ENCODE measurements at regions not wholly inside any gene's neighbourhood (a gene's known extent, or its start where the extent isn't known, plus 50 kb on each side); places are given as distances from the start of the nearest gene placed in this dataset.

GRCh38 chr1:87560137-87560536 lies 231.5 kb downstream of the LMO4 start:
- DNase-seq (ENCODE audit: low spot score) (no peak), FAIRE-seq (no peak)

DNA sequence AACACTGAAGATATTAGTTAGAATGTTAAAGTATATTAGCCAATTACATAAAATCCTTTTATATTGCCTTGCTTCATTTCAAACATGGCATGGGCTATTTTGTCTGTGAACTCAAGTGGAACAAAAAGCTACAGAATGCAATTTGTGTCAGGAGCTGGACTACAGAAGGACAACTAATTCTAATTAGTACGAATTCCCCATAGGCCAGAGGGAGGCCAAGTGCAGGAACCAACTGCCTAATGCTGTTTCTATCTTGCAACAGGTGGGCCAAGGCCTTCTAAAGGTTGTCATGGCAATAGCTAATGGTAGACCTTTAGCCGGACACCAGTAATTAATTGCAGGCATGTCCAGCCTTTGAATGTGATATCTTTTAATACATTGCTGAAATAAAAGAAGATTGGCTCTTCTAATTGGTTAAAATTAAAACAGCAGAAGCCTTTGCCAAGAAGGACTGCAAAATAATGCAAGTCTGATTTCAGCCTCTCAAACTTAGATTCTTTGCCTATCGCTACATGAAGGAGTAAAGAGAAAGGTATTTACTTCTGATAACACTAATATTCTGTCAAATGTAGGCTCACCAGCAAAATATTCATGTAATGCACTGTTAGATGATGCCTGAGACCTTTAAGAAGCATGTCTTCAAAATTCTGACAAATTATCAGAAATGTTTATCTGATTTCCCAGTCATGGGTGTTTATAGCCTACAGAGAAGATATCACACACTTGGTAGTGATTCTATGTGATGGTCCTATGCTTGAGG lies 232.1 kb downstream of the LMO4 start:
- FAIRE-seq: no peak

DNA sequence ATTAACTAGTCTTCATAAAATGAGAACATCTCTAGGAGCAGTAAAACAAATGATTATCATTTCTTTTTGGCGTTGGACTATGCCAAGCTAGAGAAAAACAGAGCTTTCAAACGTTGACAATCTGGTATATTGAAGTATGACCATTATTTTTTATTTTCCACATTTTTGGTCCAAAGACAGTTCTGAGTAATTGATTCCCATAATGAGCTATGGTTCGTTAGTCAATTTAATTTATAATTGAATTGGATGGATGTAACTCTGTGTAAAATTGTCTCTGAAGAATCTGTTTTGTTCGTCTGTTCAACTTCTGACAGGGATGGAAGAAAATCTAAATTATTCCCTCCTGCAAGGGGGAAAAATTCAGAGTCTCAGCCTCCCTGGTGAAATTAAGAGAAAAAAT lies 234.5 kb downstream of the LMO4 start:
- DNase-seq (ENCODE audit: low spot score): no peak
- FAIRE-seq: no peak

More for the DNA sequence above, 232.1 kb downstream of the LMO4 start:
- no peak for DNase-seq (ENCODE audit: low spot score)

- DNase-seq (ENCODE audit: low spot score) (no peak), FAIRE-seq (no peak)
These were observed 237.2 kb downstream of the LMO4 start for GRCh38 chr1:87565861-87566260.

DNA sequence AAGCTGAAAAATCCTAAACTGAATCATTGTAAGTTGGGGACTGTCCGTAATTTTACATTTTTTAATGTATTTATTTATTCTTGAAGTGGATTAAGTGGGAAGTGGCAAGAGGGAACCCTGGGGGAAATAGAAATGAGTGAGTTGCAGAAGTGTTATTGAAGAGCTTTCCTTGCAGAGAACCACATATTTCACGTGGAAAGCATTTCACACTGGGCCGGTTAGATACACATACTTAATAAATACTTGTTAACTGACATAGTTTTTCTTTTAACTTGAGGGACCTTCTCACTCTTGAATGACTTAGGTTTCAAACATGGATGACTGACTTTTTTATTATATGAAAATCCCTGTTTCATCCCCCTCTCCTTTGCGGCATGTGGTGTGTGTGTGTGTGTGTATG lies 239.3 kb downstream of the LMO4 start:
- DNase-seq (ENCODE audit: low spot score) (no peak), FAIRE-seq (no peak)

- FAIRE-seq: no peak
- no peak for DNase-seq (ENCODE audit: low spot score)
These were observed 240.2 kb downstream of the LMO4 start for GRCh38 chr1:87568911-87569310.

DNA sequence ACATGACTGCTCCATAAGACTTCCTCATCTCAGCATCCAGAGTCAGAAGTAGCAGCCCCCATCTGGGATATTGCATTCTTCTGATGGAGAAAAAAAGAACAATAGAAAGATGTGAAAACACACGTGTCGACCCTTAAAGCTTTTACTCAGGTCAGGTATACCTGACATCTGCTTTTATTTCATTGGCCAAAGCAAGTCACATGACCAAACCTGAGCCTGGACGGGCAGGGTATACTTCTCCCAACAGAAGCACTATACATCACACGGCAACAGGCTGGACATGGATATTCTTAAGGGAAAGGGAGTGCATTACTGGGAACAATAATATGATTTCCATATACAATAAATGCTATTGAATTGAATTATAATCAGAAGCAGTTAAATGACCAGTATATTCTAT lies 243.3 kb downstream of the LMO4 start:
- no peak for FAIRE-seq

DNA sequence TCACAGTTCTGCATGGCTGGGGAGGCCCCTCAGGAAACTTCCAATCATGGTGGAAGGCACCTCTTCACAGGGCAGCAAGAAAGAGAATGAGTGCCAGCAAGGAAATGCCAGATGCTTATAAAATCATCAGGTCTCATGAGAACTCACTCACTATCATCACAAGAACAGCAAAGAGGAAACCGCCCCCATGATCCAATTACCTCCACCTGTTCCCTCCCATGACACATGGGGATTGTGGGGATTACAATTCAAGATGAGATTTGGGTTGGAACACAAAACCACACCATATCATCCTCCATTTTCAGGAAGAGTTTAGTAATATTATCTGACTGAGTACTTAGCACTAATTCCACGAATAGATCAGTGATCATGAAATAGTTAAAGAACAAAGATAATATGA lies 244.2 kb downstream of the LMO4 start:
- FAIRE-seq (no peak), DNase-seq (ENCODE audit: low spot score) (no peak)

More for the DNA sequence above, 243.3 kb downstream of the LMO4 start:
- no peak for DNase-seq (ENCODE audit: low spot score)

- FAIRE-seq (no peak), DNase-seq (ENCODE audit: low spot score) (no peak)
These were observed 246.8 kb downstream of the LMO4 start for GRCh38 chr1:87575528-87575927.

- no peak for DNase-seq (ENCODE audit: low spot score)
- no peak for FAIRE-seq
These were observed 249.8 kb downstream of the LMO4 start for GRCh38 chr1:87578464-87578863.

GRCh38 chr1:87583459-87583858 lies 254.8 kb downstream of the LMO4 start:
- FAIRE-seq (no peak), DNase-seq (ENCODE audit: low spot score) (no peak)

DNA sequence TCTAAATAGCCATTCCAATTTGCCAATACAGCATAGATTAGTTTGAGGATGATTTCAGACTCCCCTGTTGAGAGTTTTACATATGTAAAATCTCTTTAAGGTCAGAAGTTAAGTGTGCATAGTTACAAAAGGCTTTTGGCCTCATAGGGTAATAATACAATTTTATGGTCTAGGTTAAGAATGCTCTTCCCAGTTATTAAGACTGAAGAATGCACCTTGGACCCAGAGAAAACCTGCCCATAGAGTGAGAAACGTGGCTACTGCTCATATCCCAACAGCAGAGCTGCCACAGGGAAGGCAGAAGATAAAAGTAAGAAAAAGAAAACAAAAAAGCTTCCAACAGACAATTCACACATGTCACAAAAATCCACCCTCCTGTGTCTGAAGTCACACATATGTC lies 255.9 kb downstream of the LMO4 start:
- no peak for DNase-seq (ENCODE audit: low spot score)
- FAIRE-seq: no peak

GRCh38 chr1:87586501-87586900 lies 257.8 kb downstream of the LMO4 start:
- DNase-seq (ENCODE audit: low spot score): no peak
- FAIRE-seq: no peak

DNA sequence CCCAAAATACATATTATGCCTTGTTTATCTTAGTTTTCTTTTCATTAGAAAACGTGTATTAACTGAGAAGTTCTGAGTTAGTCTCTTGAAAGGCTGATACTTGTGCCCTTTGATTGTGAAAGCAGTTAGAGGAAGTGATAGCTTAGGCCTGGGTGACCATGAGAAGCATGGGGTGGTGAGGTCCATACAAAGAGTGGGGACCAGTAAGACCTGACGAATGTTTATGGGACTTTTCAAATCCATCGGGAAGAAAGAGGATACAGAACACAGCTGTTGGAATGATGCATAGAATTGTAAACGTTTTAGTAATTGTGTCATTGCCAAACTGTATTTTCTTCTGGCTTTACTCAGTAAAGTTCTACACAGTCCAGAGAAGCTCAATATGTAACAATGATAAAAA lies 259.8 kb downstream of the LMO4 start:
- no peak for FAIRE-seq
- no peak for DNase-seq (ENCODE audit: low spot score)

DNA sequence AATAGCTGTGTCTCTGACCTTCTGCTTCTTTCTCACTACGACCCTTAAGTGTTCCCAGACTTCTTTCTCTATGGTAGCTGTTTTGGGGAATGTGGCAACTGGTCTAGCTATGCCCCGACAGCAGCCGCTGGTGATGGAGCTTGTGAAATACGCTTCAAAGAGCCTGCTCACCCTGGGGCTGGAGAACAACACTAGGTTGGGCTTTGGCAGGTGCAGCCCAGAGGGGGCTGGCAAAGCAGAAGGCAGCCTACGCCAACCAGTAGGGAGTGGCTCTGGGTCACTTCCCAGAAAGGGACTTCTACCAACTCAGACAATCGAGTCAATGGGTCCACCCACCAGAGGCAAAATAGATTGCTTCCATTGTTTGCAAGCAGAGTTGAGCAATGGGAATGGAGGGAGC lies 262.8 kb downstream of the LMO4 start:
- no peak for FAIRE-seq

GRCh38 chr1:87592156-87592555 lies 263.5 kb downstream of the LMO4 start:
- FAIRE-seq (no peak), DNase-seq (ENCODE audit: low spot score) (no peak)

More for the DNA sequence above, 262.8 kb downstream of the LMO4 start:
- DNase-seq (ENCODE audit: low spot score): no peak

GRCh38 chr1:87594736-87595383 lies 266.2 kb downstream of the LMO4 start:
- FAIRE-seq: no peak
- no peak for DNase-seq (ENCODE audit: low spot score)

GRCh38 chr1:87595384-87595781 lies 266.7 kb downstream of the LMO4 start:
- FAIRE-seq: no peak
- no peak for DNase-seq (ENCODE audit: low spot score)

DNA sequence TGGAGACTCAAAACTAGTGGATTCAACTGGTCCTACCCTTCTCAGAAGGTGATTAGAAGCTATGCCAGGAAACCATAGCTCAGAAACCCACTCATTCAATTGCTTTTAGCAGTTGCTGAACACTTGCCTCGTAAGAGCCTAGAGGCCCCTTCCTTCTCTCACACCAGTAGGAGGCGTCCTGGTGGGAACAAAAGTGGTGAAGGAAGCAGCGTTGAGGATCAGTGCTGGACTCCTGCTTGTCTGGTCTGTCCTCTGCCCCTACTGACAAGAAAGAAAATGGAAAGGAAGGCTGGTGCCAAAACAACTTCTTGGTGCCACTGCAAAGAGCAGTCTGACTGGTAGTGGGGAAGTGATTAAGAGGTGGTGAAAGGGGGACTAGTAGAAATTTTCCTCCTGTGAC lies 269.7 kb downstream of the LMO4 start:
- no peak for DNase-seq (ENCODE audit: low spot score)
- FAIRE-seq: no peak

DNA sequence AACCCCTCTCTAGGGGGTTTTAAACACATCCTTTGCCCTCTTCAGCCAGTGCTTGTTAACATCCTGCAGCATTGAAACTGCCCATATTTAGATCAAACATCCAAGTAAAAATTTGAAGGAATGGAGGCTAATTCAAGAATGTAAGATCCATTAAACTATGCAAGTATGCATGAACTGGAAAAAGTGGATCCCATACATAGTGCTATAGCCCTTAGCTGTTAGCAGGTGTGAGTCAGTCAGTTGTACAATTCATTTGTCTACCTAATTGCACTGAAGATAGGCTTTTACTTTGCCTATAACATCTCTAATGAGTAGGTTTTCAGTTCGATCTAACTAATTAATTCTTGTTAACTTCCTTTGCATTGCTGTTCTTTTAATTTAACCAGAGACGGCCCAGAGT lies 270.9 kb downstream of the LMO4 start:
- no peak for DNase-seq (ENCODE audit: low spot score)
- no peak for FAIRE-seq

GRCh38 chr1:87600055-87600850 lies 271.6 kb downstream of the LMO4 start:
- no peak for DNase-seq (ENCODE audit: low spot score)
- no peak for FAIRE-seq

GRCh38 chr1:87600854-87601253 lies 272.2 kb downstream of the LMO4 start:
- DNase-seq (ENCODE audit: low spot score) (no peak), FAIRE-seq (no peak)
